Aorta (tissue), 5 donors: ENCODE measurements at regions not wholly inside any gene's neighbourhood (a gene's known extent, or its start where the extent isn't known, plus 50 kb on each side); places are given as distances from the start of the nearest gene placed in this dataset.

Source experiments
- ATAC-seq: fragments of 200-7000 bp; cut with Tn5 transposase; one replicate; pipeline ENCODE4 v1.9.1; 2022; ENCODE audit warnings: moderate library complexity; ENCODE audit not compliant: low FRiP score
- DNase-seq, 2 donors: peaks; one replicate each; pipeline ENCODE4 v3.0.0-alpha.2; 2020
- H3K27ac ChIP-seq, 2 donors: one replicate each; pipeline ENCODE4 v1.5.1; 2013; ENCODE audit warnings: low read length in 2 of 2, mild to moderate bottlenecking in 2 of 2, moderate library complexity in 2 of 2, control low read depth in 1 of 2, inconsistent platforms in 1 of 2, low read depth in 1 of 2
- H3K27me3 ChIP-seq, 2 donors: one replicate each; pipeline ENCODE4 v1.6.1; 2013; ENCODE audit warnings: control low read depth in 1 of 2, low read length in 1 of 2, mild to moderate bottlenecking in 1 of 2, moderate library complexity in 1 of 2; ENCODE audit not compliant: insufficient read depth in 2 of 2, control insufficient read depth in 1 of 2
- H3K36me3 ChIP-seq, 2 donors: one replicate each; pipeline ENCODE4 v1.6.1; 2013; ENCODE audit warnings: control low read depth in 1 of 2, low read length in 1 of 2, mild to moderate bottlenecking in 1 of 2; ENCODE audit not compliant: insufficient read depth in 2 of 2, control insufficient read depth in 1 of 2
- H3K4me1 ChIP-seq, 2 donors: one replicate each; pipeline ENCODE4 v1.6.1; 2013; ENCODE audit warnings: low read length in 2 of 2, control low read depth in 1 of 2, mild to moderate bottlenecking in 1 of 2, moderate library complexity in 1 of 2; ENCODE audit not compliant: insufficient read depth in 2 of 2, control insufficient read depth in 1 of 2
- H3K4me3 ChIP-seq, 2 donors: one replicate each; pipeline ENCODE4 v1.5.1; 2013; ENCODE audit warnings: low read length in 2 of 2, control low read depth in 1 of 2, mild to moderate bottlenecking in 1 of 2
- H3K9me3 ChIP-seq: one replicate; pipeline ENCODE4 v1.6.1; 2013; ENCODE audit warnings: mild to moderate bottlenecking, low read length; ENCODE audit not compliant: control insufficient read depth
- WGBS, 2 donors: extraction: QIAGEN DNeasy Blood & Tissue Kit; methylation state at CpG; one replicate each; pipeline ENCODE4 v1.1.7; 2013; 5-methylcytosine and 5-hydroxymethylcytosine counted together
- intact Hi-C, 2 donors: fragments of 100-400 bp; cut with DNase I; formaldehyde crosslinking; loops; one replicate each; pipeline versions ENCODE4 v1.14.2 to v1.15.0; 2022
- donor health status: healthy with polysubstance abuse.
- donor health status: Bipolar disorder and iron deficiency.
- donor health status: DM: no; HTN: no; CAD: no.
- donor health status: DM: no; HTN: no; CAD: no.
- donor health status: DM: yes; HTN: yes; CAD: no.

GRCh38 chr5:82833277-82833676, 243.9 kb downstream of the TMEM167A start:
- intact Hi-C loops: no loop called here
- ATAC-seq (no peak), DNase-seq (no peak)
- no peaks in the 10 kb centered on the region for H3K4me1 ChIP-seq
- H3K27ac ChIP-seq: no peak overlapping the region
- H3K9me3 ChIP-seq: peaks cover 2% of the 10 kb centered on the region
- H3K27me3 ChIP-seq: no peaks in the 10 kb centered on the region
- no peak overlapping the region for H3K4me3 ChIP-seq
- H3K36me3 ChIP-seq: no peaks in the 10 kb centered on the region
- WGBS, 2 donors: 88 to 90% methylated on average over 3 of the region's 3 CpGs

GRCh38 chr5:82832445-82832844, 244.7 kb downstream of the TMEM167A start:
- Histone ChIP-seq H3K9me3 (peaks cover 2% of the 10 kb centered on the region), H3K36me3 (no peaks in the 10 kb centered on the region), H3K27me3 (no peaks in the 10 kb centered on the region), H3K4me3 (no peak overlapping the region), H3K4me1 (no peaks in the 10 kb centered on the region), H3K27ac (no peak overlapping the region)
- intact Hi-C loops: no loop called here
- 73 to 75% methylated on average over 2 of the region's 2 CpGs for WGBS, 2 donors
- no peak for DNase-seq
- no peak for ATAC-seq

GRCh38 chr5:82828211-82828610, 249.0 kb downstream of the TMEM167A start:
- no peaks in the 10 kb centered on the region for H3K9me3 ChIP-seq
- no peak overlapping the region for H3K27ac ChIP-seq
- H3K27me3 ChIP-seq: no peaks in the 10 kb centered on the region
- H3K36me3 ChIP-seq: no peaks in the 10 kb centered on the region
- WGBS, 2 donors: 56 to 69% methylated on average over 3 of the region's 3 CpGs
- intact Hi-C loops: no loop called here
- H3K4me1 ChIP-seq: no peaks in the 10 kb centered on the region
- ATAC-seq: no peak
- no peak for DNase-seq
- H3K4me3 ChIP-seq: no peak overlapping the region

- Histone ChIP-seq H3K27me3 (no peaks in the 10 kb centered on the region), H3K9me3 (no peaks in the 10 kb centered on the region), H3K36me3 (no peaks in the 10 kb centered on the region), H3K27ac (no peak overlapping the region), H3K4me1 (no peaks in the 10 kb centered on the region), H3K4me3 (no peak overlapping the region)
- intact Hi-C loops: no loop called here
- WGBS, 2 donors: 74 to 77% methylated on average over 5 of the region's 5 CpGs
- no peak for ATAC-seq
- no peak for DNase-seq
Observed at GRCh38 chr5:82827651-82828050, 249.5 kb downstream of the TMEM167A start.

- H3K27me3 ChIP-seq: no peaks in the 10 kb centered on the region
- ATAC-seq (no peak), DNase-seq (no peak)
- 90 to 91% methylated on average over 4 of the region's 4 CpGs for WGBS, 2 donors
- H3K4me3 ChIP-seq: no peak overlapping the region
- intact Hi-C loops: no loop called here
- no peaks in the 10 kb centered on the region for H3K36me3 ChIP-seq
- no peaks in the 10 kb centered on the region for H3K4me1 ChIP-seq
- H3K9me3 ChIP-seq: no peaks in the 10 kb centered on the region
- no peak overlapping the region for H3K27ac ChIP-seq
Observed at GRCh38 chr5:82822634-82822927, 254.6 kb downstream of the TMEM167A start.

- no peak for ATAC-seq
Observed at GRCh38 chr5:82821846-82822633, 255.2 kb downstream of the TMEM167A start.

GRCh38 chr5:82820961-82821845, 256.0 kb downstream of the TMEM167A start:
- 77 to 84% methylated on average over 10 of the region's 10 CpGs for WGBS, 2 donors
- no peaks in the 10 kb centered on the region for H3K4me1 ChIP-seq
- no peak for ATAC-seq

More at GRCh38 chr5:82821846-82822633, 255.2 kb downstream of the TMEM167A start:
- no peaks in the 10 kb centered on the region for H3K9me3 ChIP-seq
- no peak for DNase-seq
- no peaks in the 10 kb centered on the region for H3K27me3 ChIP-seq
- H3K36me3 ChIP-seq: no peaks in the 10 kb centered on the region
- H3K27ac ChIP-seq: no peak overlapping the region
- no peak overlapping the region for H3K4me3 ChIP-seq
- intact Hi-C loops: no loop called here
- WGBS, 2 donors: 96 to 97% methylated on average over 3 of the region's 3 CpGs
- no peaks in the 10 kb centered on the region for H3K4me1 ChIP-seq

GRCh38 chr5:82820188-82820587, 257.0 kb downstream of the TMEM167A start:
- ATAC-seq (no peak), DNase-seq (no peak)
- intact Hi-C loops: no loop called here
- Histone ChIP-seq H3K4me3 (no peak overlapping the region), H3K27me3 (no peaks in the 10 kb centered on the region), H3K36me3 (no peaks in the 10 kb centered on the region), H3K27ac (no peak overlapping the region), H3K9me3 (no peaks in the 10 kb centered on the region), H3K4me1 (no peaks in the 10 kb centered on the region)
- WGBS, 2 donors: 91 to 100% methylated on average over 1 of the region's 1 CpG

More at GRCh38 chr5:82820961-82821845, 256.0 kb downstream of the TMEM167A start:
- Histone ChIP-seq H3K9me3 (no peaks in the 10 kb centered on the region), H3K27ac (no peak overlapping the region), H3K27me3 (no peaks in the 10 kb centered on the region), H3K36me3 (no peaks in the 10 kb centered on the region), H3K4me3 (no peak overlapping the region)
- DNase-seq: no peak
- intact Hi-C loops: no loop called here
